SIG-M5 treated with dmso at 0.1 percent for 504 hours (cell line): ENCODE measurements at regions not wholly inside any gene's neighbourhood (a gene's known extent, or its start where the extent isn't known, plus 50 kb on each side); places are given as distances from the start of the nearest gene placed in this dataset.
"Not testable (repeated sequence)": the region's sequence is repeated elsewhere in the genome, so short reads cannot be mapped to it uniquely, and the experiment has no call there.

Experiments
- DNase-seq: peaks from one replicate; lab custom pipeline; 2025; ENCODE audit not compliant: unreplicated experiment; lab: John Stamatoyannopoulos, UW

GRCh38 chr13:86840250-86841191, 830.6 kb upstream of the SLITRK5 start:
- no peak for DNase-seq

- DNase-seq: no peak
Observed at GRCh38 chr13:86841264-86841663, 829.9 kb upstream of the SLITRK5 start.

GRCh38 chr13:86846501-86846900, 824.7 kb upstream of the SLITRK5 start:
- no peak for DNase-seq

- DNase-seq: no peak
Observed at GRCh38 chr13:86848716-86849115, 822.5 kb upstream of the SLITRK5 start.

GRCh38 chr13:86856991-86857390, 814.2 kb upstream of the SLITRK5 start:
- DNase-seq: no peak

- DNase-seq: no peak
Observed at GRCh38 chr13:86858216-86858615, 813.0 kb upstream of the SLITRK5 start.

- DNase-seq: no peak
Observed at GRCh38 chr13:86862137-86862536, 809.0 kb upstream of the SLITRK5 start.

GRCh38 chr13:86864376-86864775, 806.8 kb upstream of the SLITRK5 start:
- no peak for DNase-seq

GRCh38 chr13:86870444-86870843, 800.7 kb upstream of the SLITRK5 start:
- peak; percentile 24 for DNase-seq

GRCh38 chr13:86877441-86877840, 793.7 kb upstream of the SLITRK5 start:
- DNase-seq: no peak

- no peak for DNase-seq
Observed at GRCh38 chr13:86878781-86879180, 792.4 kb upstream of the SLITRK5 start.

GRCh38 chr13:86881390-86881789, 789.8 kb upstream of the SLITRK5 start:
- no peak for DNase-seq

GRCh38 chr13:86882107-86882506, 789.1 kb upstream of the SLITRK5 start:
- DNase-seq: no peak

GRCh38 chr13:86882835-86883234, 788.3 kb upstream of the SLITRK5 start:
- DNase-seq: no peak

GRCh38 chr13:86892330-86892729, 778.8 kb upstream of the SLITRK5 start:
- no peak for DNase-seq

- DNase-seq: no peak
Observed at GRCh38 chr13:86900906-86901305, 770.3 kb upstream of the SLITRK5 start.

GRCh38 chr13:86906127-86906874, 764.9 kb upstream of the SLITRK5 start:
- no peak for DNase-seq

GRCh38 chr13:86907156-86907555, 764.0 kb upstream of the SLITRK5 start:
- no peak for DNase-seq

GRCh38 chr13:86909318-86909717, 761.9 kb upstream of the SLITRK5 start:
- no peak for DNase-seq

- DNase-seq: no peak
Observed at GRCh38 chr13:86914757-86915156, 756.4 kb upstream of the SLITRK5 start.

- DNase-seq: not testable (repeated sequence)
Observed at GRCh38 chr13:86917438-86917837, 753.7 kb upstream of the SLITRK5 start.

- no peak for DNase-seq
Observed at GRCh38 chr13:86918682-86919081, 752.5 kb upstream of the SLITRK5 start.
